Activated CD4-positive, CD25-positive, alpha-beta regulatory T cell (primary cell): ENCODE measurements at regions not wholly inside any gene's neighbourhood (a gene's known extent, or its start where the extent isn't known, plus 50 kb on each side); places are given as distances from the start of the nearest gene placed in this dataset.
"Not testable (repeated sequence)": the region's sequence is repeated elsewhere in the genome, so short reads cannot be mapped to it uniquely, and the experiment has no call there.

Source experiments
- DNase-seq, 4 experiments: peaks; one replicate each; lab custom pipeline; 2025; lab: John Stamatoyannopoulos, UW

GRCh38 chr14:21910260-21910659, 236.6 kb upstream of the OR4E1 start:
- DNase-seq, result no peak

DNA sequence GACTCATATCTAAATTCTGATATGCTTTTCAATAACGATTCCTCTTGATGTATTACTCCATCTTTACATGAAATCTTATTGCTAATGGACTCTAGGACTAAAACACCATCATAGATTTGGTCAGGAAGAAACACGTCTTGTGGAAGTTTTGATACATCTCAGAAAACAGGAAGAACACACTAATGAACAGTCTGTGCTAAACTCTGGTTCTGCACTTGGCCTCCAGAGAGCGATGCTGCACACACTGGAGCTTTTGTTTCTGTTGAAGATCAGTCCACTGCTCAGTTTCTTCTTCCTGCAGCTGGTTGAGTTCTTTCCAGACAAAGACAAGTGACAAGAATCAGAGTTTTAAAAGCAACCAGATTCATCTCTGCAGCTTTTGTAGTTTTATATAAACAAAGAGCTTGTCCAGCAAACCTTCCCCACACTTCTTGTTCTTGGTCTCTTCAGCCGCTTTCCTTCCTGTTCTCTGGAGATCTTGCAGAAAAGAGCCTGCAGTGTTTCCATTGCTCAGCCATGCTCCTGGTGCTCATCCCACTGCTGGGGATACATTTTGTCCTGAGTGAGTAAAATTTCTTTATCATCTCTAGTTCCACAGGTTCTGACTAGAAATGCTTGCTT, 229.1 kb upstream of the OR4E1 start:
- no peak for DNase-seq

- not testable (repeated sequence) for DNase-seq
These were observed 221.2 kb upstream of the OR4E1 start for GRCh38 chr14:21894898-21895194.

DNA sequence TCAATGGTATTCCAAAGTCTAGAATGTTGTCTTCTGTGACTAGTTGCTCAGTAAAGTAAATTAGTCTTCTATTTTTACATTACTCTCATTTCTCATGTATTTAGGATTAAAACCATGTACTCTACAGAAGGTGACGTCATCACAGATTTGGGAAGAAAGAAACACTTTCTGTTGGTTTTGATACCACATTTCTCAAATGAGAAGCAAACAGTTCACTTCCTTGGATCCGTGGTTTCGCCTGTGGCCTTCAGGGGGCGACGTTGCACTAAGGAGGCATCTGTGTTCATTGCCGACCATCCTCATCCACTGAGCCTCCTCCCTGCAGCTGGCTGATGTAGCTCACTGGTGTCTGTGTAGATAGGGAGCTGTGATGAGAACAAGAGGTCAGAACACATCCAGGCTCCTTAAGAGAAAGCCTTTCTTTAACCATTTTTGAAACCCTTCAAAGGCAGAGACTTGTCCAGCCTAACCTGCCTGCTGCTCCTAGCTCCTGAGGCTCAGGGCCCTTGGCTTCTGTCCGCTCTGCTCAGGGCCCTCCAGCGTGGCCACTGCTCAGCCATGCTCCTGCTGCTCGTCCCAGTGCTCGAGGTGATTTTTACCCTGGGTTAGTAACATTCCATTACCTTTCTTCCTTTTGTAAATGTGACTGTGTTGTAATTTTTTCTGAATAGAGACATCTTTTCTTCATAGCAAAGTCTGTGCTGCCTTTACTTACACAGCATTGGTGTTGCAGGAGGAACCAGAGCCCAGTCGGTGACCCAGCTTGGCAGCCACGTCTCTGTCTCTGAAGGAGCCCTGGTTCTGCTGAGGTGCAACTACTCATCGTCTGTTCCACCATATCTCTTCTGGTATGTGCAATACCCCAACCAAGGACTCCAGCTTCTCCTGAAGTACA, 220.6 kb upstream of the OR4E1 start:
- DNase-seq, result peak in 2 of 4 experiments; percentile 13 to 16

GRCh38 chr14:21891921-21892320, 218.3 kb upstream of the OR4E1 start:
- DNase-seq, result no peak

- DNase-seq, result no peak
These were observed 211.4 kb upstream of the OR4E1 start for GRCh38 chr14:21884995-21885394.

GRCh38 chr14:21882226-21882625, 208.6 kb upstream of the OR4E1 start:
- DNase-seq, result no peak

GRCh38 chr14:21880918-21881317, 207.3 kb upstream of the OR4E1 start:
- no peak for DNase-seq

- no peak for DNase-seq
These were observed 202.2 kb upstream of the OR4E1 start for GRCh38 chr14:21875791-21876190.

GRCh38 chr14:21874946-21875345, 201.3 kb upstream of the OR4E1 start:
- no peak for DNase-seq

DNA sequence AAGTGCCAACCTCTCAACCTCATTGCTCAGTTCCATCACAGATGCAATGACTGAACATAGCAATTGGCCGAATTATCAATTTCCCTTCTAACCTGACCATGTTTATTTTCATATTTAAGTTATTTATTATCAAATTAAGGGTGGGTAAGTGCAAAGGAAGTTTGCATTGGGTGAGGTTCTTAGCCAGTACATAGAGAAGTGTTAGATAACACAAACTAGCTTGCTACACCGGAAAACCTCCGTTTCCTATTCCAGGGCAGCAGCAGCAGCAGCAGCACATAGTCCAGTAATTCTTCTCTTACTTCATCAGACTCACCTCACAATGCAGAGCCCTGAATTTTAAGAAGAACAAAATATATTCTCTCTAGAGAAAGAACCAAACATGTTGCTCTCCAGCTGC, 200.5 kb upstream of the OR4E1 start:
- DNase-seq, result no peak

- DNase-seq, result peak; percentile 27 to 63 (median 54)
These were observed 194.9 kb upstream of the OR4E1 start for GRCh38 chr14:21868442-21869046.

- DNase-seq, result no peak
These were observed 193.9 kb upstream of the OR4E1 start for GRCh38 chr14:21867541-21867940.

DNA sequence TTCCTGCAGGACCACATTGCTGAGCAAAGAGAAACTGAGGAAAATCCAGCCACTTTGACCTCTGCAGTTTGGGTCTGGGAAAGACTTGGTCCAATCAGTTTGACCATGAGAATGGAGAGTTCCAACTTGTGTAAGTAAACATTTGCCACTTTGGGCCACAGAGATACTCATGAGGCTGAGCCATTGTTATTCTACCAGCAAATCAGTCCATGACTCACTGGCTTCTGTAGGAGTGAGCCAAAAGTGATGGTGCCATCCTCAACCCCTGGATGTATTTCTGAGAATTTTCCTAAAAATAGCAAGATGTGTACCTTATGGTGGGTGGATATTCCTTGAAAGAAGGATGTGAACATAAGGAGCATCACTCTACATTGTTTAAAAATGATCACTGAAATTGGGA, 192.9 kb upstream of the OR4E1 start:
- DNase-seq, result no peak

GRCh38 chr14:21863289-21863688, 189.7 kb upstream of the OR4E1 start:
- DNase-seq, result no peak

DNA sequence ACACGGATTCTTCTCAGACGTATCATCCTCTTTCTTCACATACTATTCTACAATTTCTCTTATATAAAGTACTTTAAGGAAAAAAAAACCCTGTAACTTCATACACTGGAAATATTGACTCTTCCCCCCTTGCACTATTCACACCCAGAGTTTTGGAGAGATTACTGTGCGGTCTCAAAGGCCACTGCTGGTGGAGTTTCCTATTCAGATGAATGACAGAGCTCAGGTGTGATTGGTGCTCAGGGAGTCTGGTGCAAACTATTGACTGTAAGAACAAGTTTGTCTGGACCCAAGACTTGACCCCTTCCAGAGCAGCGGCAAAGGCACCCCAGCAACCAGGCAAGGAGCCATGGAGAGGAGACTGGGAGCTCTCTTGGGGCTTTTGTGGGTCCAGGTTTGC, 187.5 kb upstream of the OR4E1 start:
- no peak for DNase-seq

DNA sequence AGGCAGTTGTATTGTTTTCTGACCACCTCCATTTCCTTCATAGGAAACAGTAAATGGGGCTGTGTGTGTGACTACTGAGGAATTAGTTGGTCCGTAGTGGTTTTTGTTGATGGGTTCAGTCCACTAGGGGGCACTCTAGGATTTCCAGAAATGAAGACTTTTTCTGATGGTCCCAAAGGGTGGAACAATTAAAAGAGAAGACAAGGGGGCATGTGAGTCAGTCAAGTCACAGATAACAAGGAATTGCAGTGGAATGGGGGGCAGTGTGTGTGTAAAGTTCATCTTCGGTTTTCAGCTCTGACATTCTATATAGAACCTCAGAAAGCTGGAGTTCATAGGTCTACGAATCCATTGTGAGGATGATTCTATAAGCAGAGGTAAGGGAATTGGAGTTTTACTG, 186.6 kb upstream of the OR4E1 start:
- DNase-seq, result no peak

GRCh38 chr14:21852775-21853174, 179.2 kb upstream of the OR4E1 start:
- no peak for DNase-seq

- DNase-seq, result peak; percentile 30 to 63 (median 49)
These were observed 178.5 kb upstream of the OR4E1 start for GRCh38 chr14:21852061-21852664.

DNA sequence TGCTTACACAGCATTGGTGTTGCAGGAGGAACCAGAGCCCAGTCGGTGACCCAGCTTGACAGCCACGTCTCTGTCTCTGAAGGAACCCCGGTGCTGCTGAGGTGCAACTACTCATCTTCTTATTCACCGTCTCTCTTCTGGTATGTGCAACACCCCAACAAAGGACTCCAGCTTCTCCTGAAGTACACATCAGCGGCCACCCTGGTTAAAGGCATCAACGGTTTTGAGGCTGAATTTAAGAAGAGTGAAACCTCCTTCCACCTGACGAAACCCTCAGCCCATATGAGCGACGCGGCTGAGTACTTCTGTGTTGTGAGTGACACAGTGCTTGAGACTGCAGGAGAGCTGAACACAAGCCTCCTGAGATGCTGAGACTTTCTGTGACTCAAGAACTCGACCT, 173.3 kb upstream of the OR4E1 start:
- not testable (repeated sequence) for DNase-seq

- peak; percentile 12 to 51 (median 36) for DNase-seq
These were observed 172.7 kb upstream of the OR4E1 start for GRCh38 chr14:21846227-21846885.

DNA sequence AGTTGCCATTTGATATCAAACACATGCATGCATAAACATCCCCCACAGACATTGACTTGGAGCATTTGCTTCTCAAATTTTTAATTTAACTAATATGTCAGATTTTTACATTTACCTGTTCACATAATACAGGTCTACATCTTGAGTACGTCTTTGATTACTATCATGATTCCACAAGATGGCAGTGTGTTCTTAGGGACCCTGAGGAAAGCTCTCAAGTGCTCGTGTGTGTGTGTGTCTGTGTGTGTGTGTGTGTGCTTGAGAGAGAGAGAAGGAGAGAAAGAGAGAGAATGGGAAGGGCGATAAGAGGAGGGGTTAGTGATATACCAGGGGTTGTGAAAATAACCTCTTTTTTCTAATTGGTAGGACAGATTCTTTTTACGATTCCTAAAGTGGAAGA, 167.1 kb upstream of the OR4E1 start:
- no peak for DNase-seq
